GM12878 (cell line): ENCODE measurements at regions not wholly inside any gene's neighbourhood (a gene's known extent, or its start where the extent isn't known, plus 50 kb on each side); places are given as distances from the start of the nearest gene placed in this dataset.

Experiments used
- ATAC-seq: fragments of 200-7000 bp; cut with Tn5 transposase; 3 replicates; pipeline ENCODE4 v1.9.1; 2020; ENCODE audit warnings: mild to moderate bottlenecking, moderate library complexity
- BruUV-seq: library from RNA; stranded (reverse); fragments of 400-500 nt; replicated peaks from 2 replicates; lab custom pipeline; 2021; lab: Mats Ljungman, UMichigan
- CTCF ChIA-PET: fragments of 300-600 bp; sonication (Branson Sonifier 250); formaldehyde crosslinking; extraction: SDS; loops from one replicate; lab custom pipeline; 2021; ENCODE audit warnings: inconsistent platforms; lab: Yijun Ruan, JAX
- POLR2A ChIA-PET: fragments of 350-600 bp; formaldehyde crosslinking; extraction: SDS; loops from one replicate; lab custom pipeline; 2021; ENCODE audit warnings: inconsistent platforms; lab: Charles Lee
- RAD21 ChIA-PET: fragments of 300-600 bp; sonication (Branson Sonifier 250); formaldehyde crosslinking; loops from one replicate; lab custom pipeline; 2023; ENCODE audit warnings: antibody characterized with exemption; ENCODE audit not compliant: unreplicated experiment; lab: Charles Lee
- SMC1A ChIA-PET: fragments of 300-600 bp; sonication (Branson Sonifier 250); formaldehyde crosslinking; loops from one replicate; lab custom pipeline; 2023; ENCODE audit not compliant: unreplicated experiment, uncharacterized antibody; lab: Charles Lee
- DNase-seq: peaks from one replicate; pipeline ENCODE4 v3.0.0-alpha.2; 2011; ENCODE audit warnings: low read depth, low spot score
- FAIRE-seq: peaks from 3 replicates; lab custom pipeline; 2011; peaks lifted over from hg19 to GRCh38; lab: Jason Lieb, UNC
- H2AFZ ChIP-seq: 2 replicates; pipeline ENCODE4 v1.6.0; 2011; ENCODE audit warnings: low read depth, low read length, control low read depth; ENCODE audit not compliant: control insufficient read depth
- H3K27ac ChIP-seq: 2 replicates; pipeline ENCODE4 v1.5.1; 2011; ENCODE audit warnings: control low read depth; ENCODE audit not compliant: control insufficient read depth, insufficient read depth
- H3K27me3 ChIP-seq, 2 experiments: replicated peaks in 1 of 2; 2 replicates each; pipeline versions ENCODE4 v1.6.0 to v1.6.1; 2011; ENCODE audit warnings: low read length in 1 of 2; ENCODE audit not compliant: control insufficient read depth in 2 of 2, insufficient read depth in 2 of 2
- H3K36me3 ChIP-seq, 2 experiments: 2 replicates each; pipeline ENCODE4 v1.5.1; 2011; ENCODE audit warnings: low read length in 1 of 2; ENCODE audit not compliant: control insufficient read depth in 2 of 2, insufficient read depth in 2 of 2
- H3K4me1 ChIP-seq: 2 replicates; pipeline ENCODE4 v1.6.1; 2011; ENCODE audit warnings: mild to moderate bottlenecking, low read length, moderate library complexity, mixed read lengths; ENCODE audit not compliant: control insufficient read depth, insufficient read depth
- H3K4me2 ChIP-seq: 2 replicates; pipeline ENCODE4 v1.6.0; 2011; ENCODE audit warnings: control low read depth; ENCODE audit not compliant: control insufficient read depth, insufficient read depth
- H3K4me3 ChIP-seq: fragments of 200-600 bp; sonication (generic); 2 replicates; pipeline ENCODE4 v1.5.1; 2016
- H3K79me2 ChIP-seq: 2 replicates; pipeline ENCODE4 v1.6.0; 2011; ENCODE audit warnings: low read length; ENCODE audit not compliant: control insufficient read depth, insufficient read depth
- H3K9ac ChIP-seq: 2 replicates; pipeline ENCODE4 v1.8.0; 2011; ENCODE audit warnings: low read length, control low read depth, mixed read lengths; ENCODE audit not compliant: control insufficient read depth, insufficient read depth
- H3K9me3 ChIP-seq: replicated peaks from 3 replicates; pipeline ENCODE4 v1.5.1; 2011; ENCODE audit warnings: mild to moderate bottlenecking, low read length; ENCODE audit not compliant: control insufficient read depth, insufficient read depth
- H4K20me1 ChIP-seq: 2 replicates; pipeline ENCODE4 v1.6.0; 2011; ENCODE audit not compliant: control insufficient read depth, insufficient read depth
- CEBPB ChIP-seq, 2 experiments: fragments of 150-350 bp in 1 of 2; IDR thresholded peaks; 2 replicates each; pipeline ENCODE4 v1.6.1; 2012 to 2014; ENCODE audit warnings: low read depth in 2 of 2, low read length in 2 of 2, borderline replicate concordance in 1 of 2, inconsistent platforms in 1 of 2
- CHD1 ChIP-seq: IDR thresholded peaks from 2 replicates; pipeline ENCODE4 v1.6.1; 2012; ENCODE audit warnings: low read depth, low read length, improper control_type of control experiment
- EP300 ChIP-seq, 2 experiments: fragments of 150-350 bp in 1 of 2; IDR thresholded peaks; 2 replicates each; pipeline ENCODE4 v1.6.1; 2011 to 2012; ENCODE audit warnings: low read depth in 2 of 2, low read length in 2 of 2, borderline replicate concordance in 1 of 2, improper control_type of control experiment in 1 of 2, inconsistent platforms in 1 of 2; ENCODE audit not compliant: control insufficient read depth in 1 of 2
- EZH2 ChIP-seq: IDR thresholded peaks from 2 replicates; pipeline ENCODE4 v1.6.1; 2012; ENCODE audit warnings: low read depth, mild to moderate bottlenecking, control low read depth, inconsistent platforms, low read length, borderline replicate concordance; ENCODE audit not compliant: control insufficient read depth
- GATAD2B ChIP-seq: fragments of 450-650 bp; conservative IDR thresholded peaks from 2 replicates; pipeline ENCODE4 v1.6.1; 2017; ENCODE audit warnings: low read depth, mild to moderate bottlenecking, moderate library complexity
- IRF4 ChIP-seq: IDR thresholded peaks from 2 replicates; pipeline ENCODE4 v1.6.1; 2011; ENCODE audit warnings: low read depth, low read length
- NFXL1 ChIP-seq: fragments of 450-650 bp; IDR thresholded peaks from 2 replicates; pipeline ENCODE4 v1.6.1; 2017; ENCODE audit warnings: antibody characterized with exemption, mild to moderate bottlenecking, borderline replicate concordance
- TCF12 ChIP-seq: IDR thresholded peaks from 2 replicates; pipeline ENCODE4 v1.6.1; 2011; ENCODE audit warnings: low read depth, mild to moderate bottlenecking, low read length
- ZZZ3 ChIP-seq: IDR thresholded peaks from 2 replicates; pipeline ENCODE4 v1.6.1; 2011; ENCODE audit warnings: low read depth; ENCODE audit not compliant: control insufficient read depth, insufficient read length
- WGBS: methylation state at CpG from one replicate; pipeline ENCODE4 v1.1.6; 2016; ENCODE audit warnings: low lambda C conversion rate; ENCODE audit not compliant: insufficient replicate concordance, insufficient coverage; ENCODE audit errors: missing lambda C conversion rate; 5-methylcytosine and 5-hydroxymethylcytosine counted together
- in situ Hi-C: fragments of 300-500 bp; cut with MboI; formaldehyde crosslinking; loops from 9 replicates; pipeline ENCODE4 v1.14.3; 2018; ENCODE audit warnings: mixed read lengths
- intact Hi-C: fragments of 100-400 bp; cut with micrococcal nuclease; formaldehyde crosslinking; loops from one replicate; pipeline ENCODE4 v1.14.2; 2022; ENCODE audit not compliant: unreplicated experiment
- TF ChIP-seq, protein P1 (sequence below): fragments of 450-650 bp; IDR thresholded peaks from 2 replicates; pipeline ENCODE4 v1.6.1; 2018; ENCODE audit warnings: borderline replicate concordance, mild to moderate bottlenecking; ENCODE audit not compliant: partially characterized antibody
- TF ChIP-seq, protein P2 (sequence below): IDR thresholded peaks from 2 replicates; pipeline ENCODE4 v1.6.1; 2011; ENCODE audit warnings: low read depth, low read length, improper control_type of control experiment, borderline replicate concordance

DNA sequence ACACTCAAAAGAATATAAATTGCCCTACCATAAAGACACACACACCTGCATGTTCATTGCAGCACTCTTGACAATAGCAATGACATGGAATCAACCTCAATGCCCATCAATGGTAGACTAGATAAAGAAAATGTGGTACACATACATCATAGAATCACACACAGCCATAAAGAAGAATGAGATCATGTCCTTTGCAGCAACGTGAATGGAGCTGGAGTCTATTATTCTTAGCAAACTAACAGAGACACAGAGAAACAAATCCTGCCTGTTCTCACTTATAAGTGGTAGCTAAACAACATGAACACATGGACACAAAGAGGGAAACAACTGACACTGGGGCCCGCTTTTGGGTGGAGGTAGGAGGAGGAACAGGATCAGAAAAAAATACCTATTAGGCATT is 2062.2 kb upstream of the CDH6 start:
- ChIA-PET SMC1A (no interaction called here), POLR2A (no interaction called here), RAD21 (no interaction called here), CTCF (no interaction called here)
- ATAC-seq (no peak), FAIRE-seq (no peak), DNase-seq (no peak)
- Histone ChIP-seq H3K9ac (no peak overlapping the region), H3K27me3 (no peaks in the 10 kb centered on the region), H3K4me1 (no peaks in the 10 kb centered on the region), H3K79me2 (no peaks in the 10 kb centered on the region), H3K36me3 (no peaks in the 10 kb centered on the region), H2AFZ (no peak overlapping the region), H3K27ac (no peak overlapping the region), H3K4me3 (no peak overlapping the region), H3K9me3 (no peaks in the 10 kb centered on the region), H3K4me2 (no peak overlapping the region), H4K20me1 (no peaks in the 10 kb centered on the region)
- WGBS: 32% methylated on average over 2 of the region's 2 CpGs
- TF ChIP-seq EZH2 (no peak), IRF4 (no peak), CHD1 (no peak)
- BruUV-seq: no TSS peak
- in situ Hi-C loops (no loop called here), intact Hi-C loops (no loop called here)

- H3K4me1 ChIP-seq: no peaks in the 10 kb centered on the region
- in situ Hi-C loops: no loop called here
- no peaks in the 10 kb centered on the region for H3K36me3 ChIP-seq
- no peaks in the 10 kb centered on the region for H3K27me3 ChIP-seq
- intact Hi-C loops: no loop called here
- SMC1A ChIA-PET: no interaction called here
- H3K27ac ChIP-seq: no peak overlapping the region
- RAD21 ChIA-PET: no interaction called here
- POLR2A ChIA-PET: no interaction called here
- WGBS: 25% methylated on average over 2 of the region's 2 CpGs
- no peaks in the 10 kb centered on the region for H3K9me3 ChIP-seq
- DNase-seq: no peak
- H4K20me1 ChIP-seq: no peaks in the 10 kb centered on the region
- CTCF ChIA-PET: no interaction called here
- H3K4me3 ChIP-seq: no peak overlapping the region
- no peak overlapping the region for H3K9ac ChIP-seq
- H3K79me2 ChIP-seq: no peaks in the 10 kb centered on the region
- H3K4me2 ChIP-seq: no peak overlapping the region
- no TSS peak for BruUV-seq
- no peak overlapping the region for H2AFZ ChIP-seq
- ATAC-seq: no peak
- TF ChIP-seq, protein P1, sequence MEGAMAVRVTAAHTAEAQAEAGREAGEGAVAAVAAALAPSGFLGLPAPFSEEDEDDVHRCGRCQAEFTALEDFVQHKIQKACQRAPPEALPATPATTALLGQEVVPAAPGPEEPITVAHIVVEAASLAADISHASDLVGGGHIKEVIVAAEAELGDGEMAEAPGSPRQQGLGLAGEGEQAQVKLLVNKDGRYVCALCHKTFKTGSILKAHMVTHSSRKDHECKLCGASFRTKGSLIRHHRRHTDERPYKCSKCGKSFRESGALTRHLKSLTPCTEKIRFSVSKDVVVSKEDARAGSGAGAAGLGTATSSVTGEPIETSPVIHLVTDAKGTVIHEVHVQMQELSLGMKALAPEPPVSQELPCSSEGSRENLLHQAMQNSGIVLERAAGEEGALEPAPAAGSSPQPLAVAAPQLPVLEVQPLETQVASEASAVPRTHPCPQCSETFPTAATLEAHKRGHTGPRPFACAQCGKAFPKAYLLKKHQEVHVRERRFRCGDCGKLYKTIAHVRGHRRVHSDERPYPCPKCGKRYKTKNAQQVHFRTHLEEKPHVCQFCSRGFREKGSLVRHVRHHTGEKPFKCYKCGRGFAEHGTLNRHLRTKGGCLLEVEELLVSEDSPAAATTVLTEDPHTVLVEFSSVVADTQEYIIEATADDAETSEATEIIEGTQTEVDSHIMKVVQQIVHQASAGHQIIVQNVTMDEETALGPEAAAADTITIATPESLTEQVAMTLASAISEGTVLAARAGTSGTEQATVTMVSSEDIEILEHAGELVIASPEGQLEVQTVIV: no peak
- TF ChIP-seq GATAD2B (no peak), EP300 (IDR thresholded peaks at IDR 0.05; ENCODE audit: borderline replicate concordance in 1 of 2, control insufficient read depth in 1 of 2, low read depth in 2 of 2, low read length in 2 of 2) (no peak), NFXL1 (no peak), TCF12 (no peak), CEBPB (IDR thresholded peaks at IDR 0.05; ENCODE audit: borderline replicate concordance in 1 of 2, low read depth in 2 of 2, low read length in 2 of 2) (no peak), ZZZ3 (no peak)
- TF ChIP-seq, protein P2, sequence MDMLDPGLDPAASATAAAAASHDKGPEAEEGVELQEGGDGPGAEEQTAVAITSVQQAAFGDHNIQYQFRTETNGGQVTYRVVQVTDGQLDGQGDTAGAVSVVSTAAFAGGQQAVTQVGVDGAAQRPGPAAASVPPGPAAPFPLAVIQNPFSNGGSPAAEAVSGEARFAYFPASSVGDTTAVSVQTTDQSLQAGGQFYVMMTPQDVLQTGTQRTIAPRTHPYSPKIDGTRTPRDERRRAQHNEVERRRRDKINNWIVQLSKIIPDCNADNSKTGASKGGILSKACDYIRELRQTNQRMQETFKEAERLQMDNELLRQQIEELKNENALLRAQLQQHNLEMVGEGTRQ: no peak
- no peak for FAIRE-seq
These were observed 2062.7 kb upstream of the CDH6 start for GRCh38 chr5:29130786-29131185.
